ENCODE measurements at regions not wholly inside any gene's neighbourhood (a gene's known extent, or its start where the extent isn't known, plus 50 kb on each side); places are given as distances from the start of the nearest gene placed in this dataset.

DNA sequence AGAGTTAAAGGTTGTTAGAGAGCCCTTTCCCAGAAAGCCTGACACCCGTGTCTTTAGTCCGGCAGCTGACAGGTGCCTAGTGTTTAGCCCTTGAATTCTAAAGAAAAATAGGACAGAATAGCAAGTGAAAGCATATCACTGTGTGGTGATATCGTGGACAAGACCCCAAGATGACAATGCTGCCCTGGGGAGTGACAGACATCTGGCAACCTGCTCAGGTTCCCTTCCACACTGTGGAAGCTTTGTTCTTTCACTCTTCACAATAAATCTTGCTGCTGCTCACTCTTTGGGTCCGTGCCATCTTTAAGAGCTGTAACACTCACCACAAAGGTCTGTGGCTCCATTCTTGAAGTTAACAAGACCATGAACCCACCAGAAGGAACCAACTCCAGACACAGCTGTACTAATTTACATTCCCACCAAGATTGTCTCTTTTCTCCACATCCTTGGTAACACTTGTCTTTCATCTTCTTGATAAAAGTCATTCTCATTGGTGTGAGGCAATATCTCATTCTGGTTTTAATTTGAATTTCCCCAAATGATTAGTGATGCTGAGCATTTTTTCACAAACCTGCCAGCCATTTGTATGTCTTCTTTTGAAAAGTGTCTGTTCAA, 107.6 kb upstream of the SGIP1 start:
- TF ChIP-seq CTCF (IDR thresholded peaks at IDR 0.05) (no peak), POLR2AphosphoS5 (IDR thresholded peaks at IDR 0.05) (no peak)

Data from sigmoid colon (tissue), 4 donors.